Ovary (tissue), 7 donors: ENCODE measurements at regions not wholly inside any gene's neighbourhood (a gene's known extent, or its start where the extent isn't known, plus 50 kb on each side); places are given as distances from the start of the nearest gene placed in this dataset.

ENCODE experiments used
- DNase-seq, 5 donors: peaks; one replicate each; pipeline ENCODE4 v3.0.0-alpha.2; 2019 to 2020
- H3K27ac ChIP-seq, 2 donors: fragments of 200-600 bp; one replicate each; pipeline versions ENCODE4 v1.5.1 to v1.8.0; 2019 to 2022
- H3K27me3 ChIP-seq: fragments of 200-600 bp; one replicate; pipeline ENCODE4 v1.8.0; 2022
- H3K36me3 ChIP-seq: fragments of 200-600 bp; sonication (generic); one replicate; pipeline ENCODE4 v1.5.1; 2019
- H3K4me1 ChIP-seq: one replicate; pipeline ENCODE4 v1.8.1; 2013; ENCODE audit warnings: mild to moderate bottlenecking, moderate library complexity; ENCODE audit not compliant: insufficient read depth
- H3K4me3 ChIP-seq: fragments of 200-600 bp; sonication (generic); one replicate; pipeline ENCODE4 v1.5.1; 2017
- H3K9me3 ChIP-seq, 2 donors: fragments of 200-600 bp in 1 of 2; sonication (generic) in 1 of 2; one replicate each; pipeline versions ENCODE4 v1.5.1 to v1.8.1; 2013 to 2019; ENCODE audit warnings: mild to moderate bottlenecking in 1 of 2, moderate library complexity in 1 of 2
- EP300 ChIP-seq: sonication (generic); formaldehyde crosslinking; IDR thresholded peaks from one replicate; pipeline ENCODE4 v1.6.1; 2017; ENCODE audit warnings: antibody characterized with exemption
- POLR2A ChIP-seq: fragments of 450-650 bp; IDR thresholded peaks from one replicate; pipeline ENCODE4 v1.6.1; 2017; ENCODE audit warnings: antibody characterized with exemption, mild to moderate bottlenecking, moderate library complexity
- WGBS, 3 donors: extraction: QIAGEN DNeasy Blood & Tissue Kit in 1 of 3; methylation state at CpG; one replicate each; pipeline versions ENCODE4 v1.1.5 to v1.1.7; 2013 to 2017; 5-methylcytosine and 5-hydroxymethylcytosine counted together
- intact Hi-C, 4 donors: fragments of 100-400 bp; cut with DNase I; formaldehyde crosslinking; loops; one replicate each; pipeline versions ENCODE4 v1.11.0 to v1.15.1; 2022 to 2023
- TF ChIP-seq, protein P1 (sequence below), 3 donors: fragments of 450-650 bp in 2 of 3; fragments of 200-600 bp in 1 of 3; IDR thresholded peaks; one replicate each; pipeline versions ENCODE4 v1.5.1 to v1.8.0; 2016 to 2022; ENCODE audit warnings: antibody characterized with exemption in 3 of 3, mild to moderate bottlenecking in 1 of 3
- donor health status: DM: no; HTN: no; CAD: no; lungs with moderate emphysema.
- donor health status: DM: no; HTN: no; CAD: no.
- donor health status: Bipolar disorder and iron deficiency.
- donor health status: DM: no; HTN: no; CAD: no.
- donor health status: DM: yes; HTN: yes; CAD: no.

DNA sequence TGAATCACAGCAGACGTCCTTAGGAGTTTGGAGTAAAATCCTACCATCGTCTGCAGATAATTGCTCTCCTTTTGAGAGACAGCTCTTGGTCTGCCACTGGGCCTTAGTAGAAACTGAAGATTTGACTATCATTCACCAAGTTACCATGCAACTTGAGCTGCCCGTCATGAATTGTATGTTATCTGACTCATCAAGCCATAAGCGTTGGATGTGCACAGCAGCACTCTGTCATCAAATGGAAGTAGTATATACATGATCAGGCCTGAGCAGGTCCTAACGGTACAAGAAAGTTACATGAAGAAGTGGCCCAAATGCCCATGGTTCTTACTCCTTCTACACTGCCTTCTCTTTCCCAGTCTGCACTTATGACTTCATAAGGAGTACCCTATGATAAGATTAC lies 317.8 kb downstream of the GPATCH2 start:
- intact Hi-C loops = loop anchor here in 1 of 4 donors (10.0 kb wide), 1 partner anchor 332 kb away; no protein-coding TSS in a partner anchor
- no peaks in the 10 kb centered on the region for H3K9me3 ChIP-seq
- no peak overlapping the region for H3K27ac ChIP-seq
- TF ChIP-seq EP300 (no peak), POLR2A (no peak)
- TF ChIP-seq, protein P1, sequence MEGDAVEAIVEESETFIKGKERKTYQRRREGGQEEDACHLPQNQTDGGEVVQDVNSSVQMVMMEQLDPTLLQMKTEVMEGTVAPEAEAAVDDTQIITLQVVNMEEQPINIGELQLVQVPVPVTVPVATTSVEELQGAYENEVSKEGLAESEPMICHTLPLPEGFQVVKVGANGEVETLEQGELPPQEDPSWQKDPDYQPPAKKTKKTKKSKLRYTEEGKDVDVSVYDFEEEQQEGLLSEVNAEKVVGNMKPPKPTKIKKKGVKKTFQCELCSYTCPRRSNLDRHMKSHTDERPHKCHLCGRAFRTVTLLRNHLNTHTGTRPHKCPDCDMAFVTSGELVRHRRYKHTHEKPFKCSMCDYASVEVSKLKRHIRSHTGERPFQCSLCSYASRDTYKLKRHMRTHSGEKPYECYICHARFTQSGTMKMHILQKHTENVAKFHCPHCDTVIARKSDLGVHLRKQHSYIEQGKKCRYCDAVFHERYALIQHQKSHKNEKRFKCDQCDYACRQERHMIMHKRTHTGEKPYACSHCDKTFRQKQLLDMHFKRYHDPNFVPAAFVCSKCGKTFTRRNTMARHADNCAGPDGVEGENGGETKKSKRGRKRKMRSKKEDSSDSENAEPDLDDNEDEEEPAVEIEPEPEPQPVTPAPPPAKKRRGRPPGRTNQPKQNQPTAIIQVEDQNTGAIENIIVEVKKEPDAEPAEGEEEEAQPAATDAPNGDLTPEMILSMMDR (IDR thresholded peaks at IDR 0.05) = no peak
- H3K36me3 ChIP-seq = no peaks in the 10 kb centered on the region
- 85 to 92% (median 90%) methylated on average over 5 of the region's 5 CpGs for WGBS, 3 donors
- no peak overlapping the region for H3K4me3 ChIP-seq
- no peak for DNase-seq
- H3K4me1 ChIP-seq = no peaks in the 10 kb centered on the region
- no peaks in the 10 kb centered on the region for H3K27me3 ChIP-seq

DNA sequence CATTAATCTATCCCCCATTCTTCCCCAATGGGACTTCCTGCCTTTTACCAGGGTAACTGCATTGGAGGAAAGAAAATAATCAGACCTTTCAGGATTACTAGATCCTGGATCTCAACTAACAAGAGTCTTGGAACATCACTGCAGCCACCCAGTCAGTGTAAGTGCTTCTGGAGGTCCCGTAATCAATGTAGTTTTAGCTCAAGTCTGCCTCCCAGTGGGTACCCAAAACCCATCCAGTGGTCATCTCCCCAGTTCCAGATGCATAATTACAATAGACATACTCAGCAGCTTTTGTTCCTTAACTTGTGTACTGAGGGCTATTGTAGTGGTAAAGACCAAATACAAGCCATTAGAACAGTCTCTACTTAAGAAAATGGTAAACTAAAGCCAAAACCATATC lies 319.1 kb downstream of the GPATCH2 start:
- WGBS, 3 donors = 50 to 61% (median 58%) methylated on average over 1 of the region's 1 CpG
- Histone ChIP-seq H3K27ac (no peak overlapping the region), H3K27me3 (no peaks in the 10 kb centered on the region), H3K36me3 (no peaks in the 10 kb centered on the region), H3K4me3 (no peak overlapping the region), H3K9me3 (no peaks in the 10 kb centered on the region), H3K4me1 (no peaks in the 10 kb centered on the region)
- intact Hi-C loops = loop anchor here in 1 of 4 donors (10.0 kb wide), 1 partner anchor 333 kb away; no protein-coding TSS in a partner anchor
- TF ChIP-seq POLR2A = no peak
- TF ChIP-seq EP300 = no peak
- TF ChIP-seq, protein P1 (IDR thresholded peaks at IDR 0.05) = no peak
- DNase-seq = no peak

DNA sequence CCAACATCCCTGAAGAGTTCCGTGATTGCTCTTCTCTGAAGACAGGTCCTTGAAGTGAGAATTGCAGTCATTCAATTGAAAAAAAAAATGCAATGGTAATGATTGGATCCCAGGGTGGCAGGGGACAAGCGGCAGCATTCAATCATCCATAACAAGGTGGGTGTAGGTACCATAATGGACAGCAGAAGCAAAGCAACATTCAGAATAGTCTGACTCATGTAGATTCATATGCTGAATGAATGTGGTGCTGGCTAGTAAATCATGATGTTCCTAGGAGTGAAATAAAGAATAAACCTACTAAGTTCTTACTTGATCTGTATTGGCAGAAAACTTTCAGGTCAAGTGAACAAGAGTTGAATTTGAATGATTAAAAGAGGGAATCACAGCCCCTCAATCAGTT lies 319.6 kb downstream of the GPATCH2 start:
- TF ChIP-seq EP300 = no peak
- no peak for TF ChIP-seq POLR2A
- TF ChIP-seq, protein P1 (IDR thresholded peaks at IDR 0.05) = no peak
- Histone ChIP-seq H3K36me3 (no peaks in the 10 kb centered on the region), H3K4me1 (no peaks in the 10 kb centered on the region), H3K27me3 (no peaks in the 10 kb centered on the region), H3K27ac (no peak overlapping the region), H3K4me3 (no peak overlapping the region), H3K9me3 (no peaks in the 10 kb centered on the region)
- 90 to 91% (median 90%) methylated on average over 2 of the region's 2 CpGs for WGBS, 3 donors
- DNase-seq = no peak
- intact Hi-C loops = loop anchor here in 1 of 4 donors (10.0 kb wide), 1 partner anchor 334 kb away; no protein-coding TSS in a partner anchor

DNA sequence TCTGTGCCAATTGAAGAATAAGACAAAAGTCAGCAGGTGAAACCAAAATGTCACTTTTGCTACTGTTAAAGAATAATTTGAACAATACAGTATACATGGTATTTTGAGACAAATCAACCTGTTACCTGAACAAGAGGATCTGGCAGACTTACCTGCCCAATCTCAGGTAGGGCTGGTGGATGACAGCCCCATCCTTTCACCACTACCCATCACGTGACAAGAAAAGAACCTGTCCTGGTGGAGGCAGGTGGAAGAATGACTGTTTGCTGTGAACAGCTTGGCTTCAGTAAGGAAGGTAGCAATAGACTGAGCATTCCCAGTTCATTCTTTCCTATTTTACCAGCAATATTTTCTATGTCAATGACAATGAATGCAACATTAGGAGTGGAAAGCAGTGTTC lies 349.6 kb downstream of the GPATCH2 start:
- intact Hi-C loops = no loop called here
- H3K27ac ChIP-seq = no peak overlapping the region

More for the DNA sequence above, 349.6 kb downstream of the GPATCH2 start:
- Histone ChIP-seq H3K36me3 (no peaks in the 10 kb centered on the region), H3K4me1 (no peaks in the 10 kb centered on the region), H3K4me3 (no peak overlapping the region), H3K9me3 (no peaks in the 10 kb centered on the region), H3K27me3 (no peaks in the 10 kb centered on the region)
- DNase-seq = no peak
- 53 to 74% (median 62%) methylated on average over 1 of the region's 1 CpG for WGBS, 3 donors
- TF ChIP-seq, protein P1 (IDR thresholded peaks at IDR 0.05) = no peak
- TF ChIP-seq POLR2A (no peak), EP300 (no peak)
